ENCODE measurements at regions not wholly inside any gene's neighbourhood (a gene's known extent, or its start where the extent isn't known, plus 50 kb on each side); places are given as distances from the start of the nearest gene placed in this dataset.

DNA sequence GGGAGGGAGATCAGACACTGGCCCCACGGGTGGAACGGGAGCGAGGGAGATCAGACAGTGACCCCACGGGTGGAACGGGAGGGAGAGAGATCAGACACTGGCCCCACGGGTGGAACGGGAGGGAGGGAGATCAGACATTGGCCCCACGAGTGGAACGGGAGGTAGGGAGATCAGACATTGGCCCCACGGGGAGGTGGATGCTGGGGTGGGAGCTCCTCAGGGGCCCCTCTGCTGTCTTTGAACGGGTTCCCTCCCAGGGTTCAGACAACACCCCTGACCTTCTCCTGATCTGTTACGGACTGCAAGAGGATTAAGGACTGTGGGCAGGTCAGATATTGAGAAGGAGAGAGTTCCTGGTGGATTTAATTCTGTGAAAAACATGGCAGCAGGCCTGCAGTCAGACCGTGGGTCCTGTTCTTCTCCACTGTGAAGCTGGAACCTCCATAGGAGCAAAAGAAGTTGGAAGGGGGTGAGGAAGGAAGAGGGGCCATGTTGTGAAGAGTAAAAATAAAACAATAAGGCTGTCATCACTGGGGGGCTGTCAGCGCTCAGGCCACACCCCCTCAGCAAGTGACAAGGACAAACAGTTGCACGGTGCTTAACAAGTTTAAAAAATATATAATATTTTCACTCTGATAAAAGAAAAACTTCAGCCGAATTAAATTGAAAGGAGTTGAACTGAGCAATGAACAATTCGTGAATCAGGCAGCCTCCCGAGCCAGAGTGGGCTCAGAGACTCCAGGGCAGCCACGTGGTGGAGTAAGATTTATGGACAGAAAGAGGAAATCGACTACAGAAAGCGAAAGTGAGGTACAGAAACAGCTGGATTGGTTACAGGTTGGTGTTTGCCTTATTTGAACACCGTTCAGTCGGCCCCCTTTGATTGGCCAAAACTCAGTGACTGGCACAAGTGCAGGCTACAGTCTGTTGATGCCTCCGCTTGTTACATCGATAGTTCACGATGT, 348.7 kb upstream of the TNRC6C start:
- peaks cover 4 to 26% (median 22%) of the 10 kb centered on the region in 4 experiments for H3K4me1 ChIP-seq (ENCODE audit: control extremely low read depth in 1 of 4, control insufficient read depth in 4 of 4, insufficient read depth in 4 of 4, low read length in 3 of 4)
- POLR2A ChIA-PET, result interaction anchor here (0.6 kb wide), 1 partner anchor 56 kb away, joined by 3 read pairs; no protein-coding TSS in a partner anchor
- peak; percentile 86 to 97 (median 94) for DNase-seq
- WGBS (ENCODE audit: insufficient coverage), result 53% methylated on average over 23 of the region's 26 CpGs
- peak overlapping the region in 6 of 7 experiments; percentile 20 to 67 (median 44) for H3K4me3 ChIP-seq (ENCODE audit: control insufficient read depth in 1 of 7, extremely low read depth in 1 of 7, insufficient read depth in 4 of 7, low read depth in 2 of 7, low read length in 6 of 7)
- H3K36me3 ChIP-seq (ENCODE audit: control insufficient read depth in 4 of 4, insufficient read depth in 4 of 4, low read length in 3 of 4), result no peaks in the 10 kb centered on the region
- H3K27me3 ChIP-seq (replicated peaks in 2 of 5; ENCODE audit: control insufficient read depth in 4 of 5, insufficient read depth in 5 of 5, low read length in 4 of 5), result no peaks in the 10 kb centered on the region
- H3K9me3 ChIP-seq (ENCODE audit: control extremely low read depth in 1 of 5, control insufficient read depth in 4 of 5, insufficient read depth in 2 of 5, low read depth in 1 of 5, low read length in 4 of 5), result no peaks in the 10 kb centered on the region
- CTCF ChIA-PET, result interaction anchor here (0.6 to 2.6 kb wide), 8 partner anchors 10 to 1347 kb away, joined by 3 to 6 read pairs (median 3); no protein-coding TSS in a partner anchor
- peak overlapping the region; percentile 18 to 25 for H3K27ac ChIP-seq (ENCODE audit: insufficient read depth in 1 of 2, low read depth in 1 of 2, low read length in 2 of 2, poor library complexity in 1 of 2, severe bottlenecking in 2 of 2)

DNA sequence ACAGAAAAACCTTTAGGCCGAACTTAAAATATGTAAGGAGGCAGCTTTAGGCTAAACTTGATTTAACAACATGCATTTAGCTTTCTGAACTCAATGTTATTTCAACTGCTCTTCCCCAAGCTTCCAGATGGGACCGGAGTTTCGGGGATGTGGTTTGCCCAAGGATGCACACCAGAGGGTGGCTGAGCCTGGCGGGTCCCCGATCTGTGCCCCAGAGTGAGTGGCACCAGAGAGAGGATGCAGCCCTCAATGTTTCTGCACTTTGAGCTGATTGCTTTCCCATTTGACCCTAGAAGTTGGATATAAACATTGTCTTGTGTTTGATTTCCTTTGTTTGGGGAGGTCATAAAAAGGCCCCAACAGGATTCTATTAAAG, 348.0 kb upstream of the TNRC6C start:
- no peak for DNase-seq
- 24% methylated on average over 5 of the region's 5 CpGs for WGBS (ENCODE audit: insufficient coverage)

DNA sequence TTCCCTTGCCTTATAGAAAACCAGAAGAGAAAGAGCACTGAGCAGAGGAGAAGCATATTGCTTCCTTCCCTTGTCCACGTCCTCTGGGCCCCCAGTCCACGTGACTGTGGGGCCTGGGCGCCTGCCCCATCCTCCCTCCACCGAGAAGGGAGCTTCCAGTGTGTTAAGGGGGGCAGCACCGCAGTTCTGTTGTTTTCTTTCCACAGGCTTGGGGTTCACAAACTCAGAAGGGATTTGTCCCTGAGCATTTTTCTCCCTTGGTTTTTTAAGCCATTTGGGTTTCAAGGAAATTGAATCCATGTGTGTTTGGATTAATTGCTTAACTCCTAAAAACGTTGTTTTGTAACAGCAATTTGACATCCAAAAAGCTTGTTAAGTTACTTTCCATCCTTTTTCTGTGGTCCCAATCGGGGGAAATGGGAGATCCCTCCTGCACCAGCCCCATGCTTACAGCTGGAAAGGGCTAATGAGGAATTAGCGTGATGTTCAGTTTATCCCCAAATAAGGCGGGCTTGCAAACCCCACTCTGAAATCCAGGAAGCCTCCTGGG, 347.5 kb upstream of the TNRC6C start:
- DNase-seq, result no peak
- Histone ChIP-seq H3K9me3 (ENCODE audit: control extremely low read depth in 1 of 5, control insufficient read depth in 4 of 5, insufficient read depth in 2 of 5, low read depth in 1 of 5, low read length in 4 of 5) (no peaks in the 10 kb centered on the region), H3K4me3 (ENCODE audit: control insufficient read depth in 1 of 7, extremely low read depth in 1 of 7, insufficient read depth in 4 of 7, low read depth in 2 of 7, low read length in 6 of 7) (peak overlapping the region in 2 of 7 experiments; percentile 43 to 67), H3K36me3 (ENCODE audit: control insufficient read depth in 4 of 4, insufficient read depth in 4 of 4, low read length in 3 of 4) (no peaks in the 10 kb centered on the region), H3K4me1 (ENCODE audit: control extremely low read depth in 1 of 4, control insufficient read depth in 4 of 4, insufficient read depth in 4 of 4, low read length in 3 of 4) (peaks cover 4 to 26% (median 22%) of the 10 kb centered on the region in 4 experiments), H3K27ac (ENCODE audit: insufficient read depth in 1 of 2, low read depth in 1 of 2, low read length in 2 of 2, poor library complexity in 1 of 2, severe bottlenecking in 2 of 2) (no peak overlapping the region), H3K27me3 (replicated peaks in 2 of 5; ENCODE audit: control insufficient read depth in 4 of 5, insufficient read depth in 5 of 5, low read length in 4 of 5) (no peaks in the 10 kb centered on the region)
- 61% methylated on average over 5 of the region's 9 CpGs for WGBS (ENCODE audit: insufficient coverage)
- ChIA-PET CTCF (interaction anchor here (0.7 to 2.6 kb wide), 6 partner anchors 11 to 405 kb away, joined by 3 to 6 read pairs (median 3); no protein-coding TSS in a partner anchor), POLR2A (no interaction called here)

More for the DNA sequence above, 348.0 kb upstream of the TNRC6C start:
- POLR2A ChIA-PET, result no interaction called here
- no peaks in the 10 kb centered on the region for H3K9me3 ChIP-seq (ENCODE audit: control extremely low read depth in 1 of 5, control insufficient read depth in 4 of 5, insufficient read depth in 2 of 5, low read depth in 1 of 5, low read length in 4 of 5)
- H3K27ac ChIP-seq (ENCODE audit: insufficient read depth in 1 of 2, low read depth in 1 of 2, low read length in 2 of 2, poor library complexity in 1 of 2, severe bottlenecking in 2 of 2), result peak overlapping the region; percentile 19 to 25
- no peaks in the 10 kb centered on the region for H3K27me3 ChIP-seq (replicated peaks in 2 of 5; ENCODE audit: control insufficient read depth in 4 of 5, insufficient read depth in 5 of 5, low read length in 4 of 5)
- no peaks in the 10 kb centered on the region for H3K36me3 ChIP-seq (ENCODE audit: control insufficient read depth in 4 of 4, insufficient read depth in 4 of 4, low read length in 3 of 4)
- H3K4me1 ChIP-seq (ENCODE audit: control extremely low read depth in 1 of 4, control insufficient read depth in 4 of 4, insufficient read depth in 4 of 4, low read length in 3 of 4), result peaks cover 4 to 26% (median 22%) of the 10 kb centered on the region in 4 experiments
- peak overlapping the region in 6 of 7 experiments; percentile 20 to 67 (median 44) for H3K4me3 ChIP-seq (ENCODE audit: control insufficient read depth in 1 of 7, extremely low read depth in 1 of 7, insufficient read depth in 4 of 7, low read depth in 2 of 7, low read length in 6 of 7)
- CTCF ChIA-PET, result interaction anchor here (0.6 to 2.6 kb wide), 7 partner anchors 11 to 1347 kb away, joined by 3 to 6 read pairs (median 3); no protein-coding TSS in a partner anchor

DNA sequence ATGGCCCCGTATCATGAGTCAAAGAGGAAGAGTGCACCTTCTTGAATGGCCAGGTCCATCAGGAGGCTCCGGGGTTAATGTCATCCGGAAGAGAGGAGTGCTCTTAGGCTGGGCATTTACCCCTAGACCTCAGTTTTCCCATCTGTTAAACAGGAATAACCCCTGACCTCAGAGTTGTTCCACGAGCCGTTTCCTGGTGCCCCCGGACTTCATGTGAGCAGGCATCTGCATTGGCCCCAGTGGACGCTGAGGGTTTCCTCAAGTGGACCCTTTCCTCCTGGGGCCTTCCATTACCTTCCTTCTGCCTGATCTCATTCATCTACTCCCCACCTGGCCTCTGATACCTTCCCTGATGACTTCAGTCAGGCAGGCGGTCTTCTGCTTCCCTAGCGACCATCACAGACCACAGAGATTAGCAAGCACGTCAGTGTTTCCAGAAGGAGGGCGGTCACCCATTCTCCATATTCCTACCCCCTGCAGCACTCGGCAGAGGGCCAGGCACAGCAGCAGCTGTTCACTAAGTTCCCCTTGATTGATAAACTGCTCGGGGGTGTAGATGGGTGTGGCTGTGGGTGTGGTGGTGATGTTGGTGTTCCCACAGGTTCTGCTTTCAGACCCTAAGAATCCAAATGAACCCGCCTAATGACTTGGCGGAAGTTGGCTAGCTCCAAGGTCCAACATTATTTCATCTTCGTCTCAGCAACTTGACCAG, 346.6 kb upstream of the TNRC6C start:
- Histone ChIP-seq H3K36me3 (ENCODE audit: control insufficient read depth in 4 of 4, insufficient read depth in 4 of 4, low read length in 3 of 4) (no peaks in the 10 kb centered on the region), H3K9me3 (ENCODE audit: control extremely low read depth in 1 of 5, control insufficient read depth in 4 of 5, insufficient read depth in 2 of 5, low read depth in 1 of 5, low read length in 4 of 5) (no peaks in the 10 kb centered on the region), H3K27ac (ENCODE audit: insufficient read depth in 1 of 2, low read depth in 1 of 2, low read length in 2 of 2, poor library complexity in 1 of 2, severe bottlenecking in 2 of 2) (no peak overlapping the region), H3K4me1 (ENCODE audit: control extremely low read depth in 1 of 4, control insufficient read depth in 4 of 4, insufficient read depth in 4 of 4, low read length in 3 of 4) (peaks cover 4 to 26% (median 22%) of the 10 kb centered on the region in 4 experiments), H3K4me3 (ENCODE audit: control insufficient read depth in 1 of 7, extremely low read depth in 1 of 7, insufficient read depth in 4 of 7, low read depth in 2 of 7, low read length in 6 of 7) (no peak overlapping the region), H3K27me3 (replicated peaks in 2 of 5; ENCODE audit: control insufficient read depth in 4 of 5, insufficient read depth in 5 of 5, low read length in 4 of 5) (no peaks in the 10 kb centered on the region)
- POLR2A ChIA-PET, result no interaction called here
- peak in 2 of 3 donors; percentile 22 to 40 for DNase-seq
- 93% methylated on average over 13 of the region's 16 CpGs for WGBS (ENCODE audit: insufficient coverage)
- CTCF ChIA-PET, result no interaction called here

DNA sequence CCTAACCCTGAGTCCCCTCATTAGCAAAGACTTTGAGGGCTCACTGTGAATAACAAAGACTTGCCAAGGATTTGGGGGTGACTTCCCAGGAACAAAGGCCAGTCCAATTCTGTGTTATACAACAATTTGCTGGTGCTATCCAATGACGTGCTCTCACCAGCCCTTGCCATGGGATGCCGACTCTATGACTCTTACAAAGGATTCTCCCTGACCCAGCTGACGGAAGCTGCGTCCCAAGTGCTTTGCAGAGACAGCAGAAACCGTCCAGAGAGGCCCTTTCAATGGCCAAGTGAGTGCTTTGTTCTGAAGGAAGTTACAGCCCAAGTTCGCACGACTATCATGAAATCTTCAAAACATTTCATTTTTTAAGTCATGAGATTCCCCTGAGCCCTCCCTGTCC, 345.3 kb upstream of the TNRC6C start:
- H3K4me1 ChIP-seq (ENCODE audit: control extremely low read depth in 1 of 4, control insufficient read depth in 4 of 4, insufficient read depth in 4 of 4, low read length in 3 of 4), result peaks cover 4 to 29% (median 22%) of the 10 kb centered on the region in 4 experiments
- no peaks in the 10 kb centered on the region for H3K36me3 ChIP-seq (ENCODE audit: control insufficient read depth in 4 of 4, insufficient read depth in 4 of 4, low read length in 3 of 4)
- 98% methylated on average over 7 of the region's 7 CpGs for WGBS (ENCODE audit: insufficient coverage)
- CTCF ChIA-PET, result no interaction called here
- POLR2A ChIA-PET, result no interaction called here
- no peaks in the 10 kb centered on the region for H3K9me3 ChIP-seq (ENCODE audit: control extremely low read depth in 1 of 5, control insufficient read depth in 4 of 5, insufficient read depth in 2 of 5, low read depth in 1 of 5, low read length in 4 of 5)
- H3K27ac ChIP-seq (ENCODE audit: insufficient read depth in 1 of 2, low read depth in 1 of 2, low read length in 2 of 2, poor library complexity in 1 of 2, severe bottlenecking in 2 of 2), result no peak overlapping the region
- DNase-seq, result no peak
- no peak overlapping the region for H3K4me3 ChIP-seq (ENCODE audit: control insufficient read depth in 1 of 7, extremely low read depth in 1 of 7, insufficient read depth in 4 of 7, low read depth in 2 of 7, low read length in 6 of 7)
- no peaks in the 10 kb centered on the region for H3K27me3 ChIP-seq (replicated peaks in 2 of 5; ENCODE audit: control insufficient read depth in 4 of 5, insufficient read depth in 5 of 5, low read length in 4 of 5)

DNA sequence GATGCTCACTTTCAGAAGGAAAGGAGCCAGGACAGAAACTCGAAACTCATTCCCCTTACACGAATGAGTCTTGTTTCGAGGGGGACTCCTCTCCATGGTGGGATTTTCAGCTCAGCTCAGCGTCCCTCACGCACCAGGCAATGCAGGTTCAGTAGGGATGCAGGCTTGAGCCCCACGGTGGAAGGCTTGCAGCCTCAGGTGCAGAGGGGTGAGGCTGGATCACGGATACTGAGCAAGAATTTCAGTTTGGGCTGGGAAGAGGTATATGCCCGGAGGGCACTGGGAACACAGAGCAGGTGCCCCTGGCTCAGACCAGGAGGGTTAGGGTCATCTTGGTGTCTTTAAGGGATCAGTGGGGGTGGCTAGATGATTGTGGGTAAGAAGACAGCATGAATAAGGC, 344.9 kb upstream of the TNRC6C start:
- Histone ChIP-seq H3K27ac (ENCODE audit: insufficient read depth in 1 of 2, low read depth in 1 of 2, low read length in 2 of 2, poor library complexity in 1 of 2, severe bottlenecking in 2 of 2) (no peak overlapping the region), H3K4me3 (ENCODE audit: control insufficient read depth in 1 of 7, extremely low read depth in 1 of 7, insufficient read depth in 4 of 7, low read depth in 2 of 7, low read length in 6 of 7) (no peak overlapping the region), H3K27me3 (replicated peaks in 2 of 5; ENCODE audit: control insufficient read depth in 4 of 5, insufficient read depth in 5 of 5, low read length in 4 of 5) (no peaks in the 10 kb centered on the region), H3K9me3 (ENCODE audit: control extremely low read depth in 1 of 5, control insufficient read depth in 4 of 5, insufficient read depth in 2 of 5, low read depth in 1 of 5, low read length in 4 of 5) (no peaks in the 10 kb centered on the region), H3K36me3 (ENCODE audit: control insufficient read depth in 4 of 4, insufficient read depth in 4 of 4, low read length in 3 of 4) (no peaks in the 10 kb centered on the region), H3K4me1 (ENCODE audit: control extremely low read depth in 1 of 4, control insufficient read depth in 4 of 4, insufficient read depth in 4 of 4, low read length in 3 of 4) (peaks cover 4 to 29% (median 22%) of the 10 kb centered on the region in 4 experiments)
- ChIA-PET CTCF (no interaction called here), POLR2A (interaction anchor here (1.2 kb wide), 1 partner anchor 95 kb away, joined by 3 read pairs; no protein-coding TSS in a partner anchor)
- DNase-seq, result no peak
- WGBS (ENCODE audit: insufficient coverage), result 96% methylated on average over 6 of the region's 8 CpGs
